ENCODE measurements at regions not wholly inside any gene's neighbourhood (a gene's known extent, or its start where the extent isn't known, plus 50 kb on each side); places are given as distances from the start of the nearest gene placed in this dataset.

DNA sequence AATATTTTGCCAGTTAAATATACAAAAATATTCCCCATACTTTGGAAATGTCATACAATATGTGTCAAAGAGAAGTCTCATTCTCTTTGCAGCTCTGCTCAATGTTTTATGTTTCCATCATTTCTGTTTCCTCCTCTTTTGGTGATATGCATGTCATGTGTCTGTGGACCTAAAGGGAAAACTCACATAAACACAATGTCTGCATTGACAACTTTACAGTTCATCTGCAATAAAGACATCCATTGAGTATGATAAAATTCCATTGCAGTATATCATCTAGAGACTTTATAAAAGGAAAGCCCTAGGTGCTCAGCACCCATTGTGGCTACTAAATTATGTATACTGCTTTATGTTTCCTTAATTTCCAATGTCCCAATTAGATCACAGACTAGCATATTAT, 461.3 kb upstream of the FAT3 start:
- no peaks in the 10 kb centered on the region for H3K27me3 ChIP-seq (replicated peaks in 2 of 5; ENCODE audit: control insufficient read depth in 4 of 5, insufficient read depth in 5 of 5, low read length in 4 of 5)
- H3K27ac ChIP-seq (ENCODE audit: insufficient read depth in 1 of 2, low read depth in 1 of 2, low read length in 2 of 2, poor library complexity in 1 of 2, severe bottlenecking in 2 of 2) = no peak overlapping the region
- H3K9me3 ChIP-seq (ENCODE audit: control extremely low read depth in 1 of 5, control insufficient read depth in 4 of 5, insufficient read depth in 2 of 5, low read depth in 1 of 5, low read length in 4 of 5) = no peaks in the 10 kb centered on the region
- ChIA-PET CTCF (no interaction called here), POLR2A (no interaction called here)
- H3K36me3 ChIP-seq (ENCODE audit: control insufficient read depth in 4 of 4, insufficient read depth in 4 of 4, low read length in 3 of 4) = no peaks in the 10 kb centered on the region
- H3K4me1 ChIP-seq (ENCODE audit: control extremely low read depth in 1 of 4, control insufficient read depth in 4 of 4, insufficient read depth in 4 of 4, low read length in 3 of 4) = no peaks in the 10 kb centered on the region
- DNase-seq = no peak
- no peak overlapping the region for H3K4me3 ChIP-seq (ENCODE audit: control insufficient read depth in 1 of 7, extremely low read depth in 1 of 7, insufficient read depth in 4 of 7, low read depth in 2 of 7, low read length in 6 of 7)

DNA sequence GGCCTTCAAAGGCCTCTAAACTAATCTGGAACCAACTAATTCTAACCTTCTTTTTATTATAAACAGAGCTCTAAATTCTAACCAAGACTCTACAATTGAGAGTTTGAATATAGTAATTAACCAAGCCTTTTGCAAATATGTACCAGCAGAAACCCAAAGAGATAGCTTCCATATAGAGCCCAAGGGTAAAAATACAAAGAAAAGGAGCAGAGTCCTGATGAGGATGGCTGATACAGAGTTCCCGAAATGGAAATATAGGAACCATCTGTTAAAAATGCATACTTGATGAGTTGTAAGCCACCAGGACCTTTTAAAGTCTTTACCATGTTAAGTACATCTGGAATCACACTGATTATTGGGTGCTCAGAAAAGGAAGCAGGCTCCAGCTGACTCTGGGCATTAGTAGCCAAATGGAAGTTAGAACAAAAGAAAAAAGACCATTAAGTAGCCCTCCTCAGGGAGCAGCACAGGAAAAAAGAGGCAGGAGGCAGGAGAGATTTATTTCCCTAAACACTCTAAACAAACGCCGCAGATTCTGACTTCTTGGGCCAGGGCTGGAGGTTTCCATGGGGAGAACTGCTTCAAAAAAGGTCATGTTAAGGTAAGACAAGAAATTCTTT, 463.1 kb upstream of the FAT3 start:
- Histone ChIP-seq H3K36me3 (ENCODE audit: control insufficient read depth in 4 of 4, insufficient read depth in 4 of 4, low read length in 3 of 4) (no peaks in the 10 kb centered on the region), H3K4me3 (ENCODE audit: control insufficient read depth in 1 of 7, extremely low read depth in 1 of 7, insufficient read depth in 4 of 7, low read depth in 2 of 7, low read length in 6 of 7) (no peak overlapping the region), H3K9me3 (ENCODE audit: control extremely low read depth in 1 of 5, control insufficient read depth in 4 of 5, insufficient read depth in 2 of 5, low read depth in 1 of 5, low read length in 4 of 5) (no peaks in the 10 kb centered on the region), H3K27me3 (replicated peaks in 2 of 5; ENCODE audit: control insufficient read depth in 4 of 5, insufficient read depth in 5 of 5, low read length in 4 of 5) (no peaks in the 10 kb centered on the region), H3K4me1 (ENCODE audit: control extremely low read depth in 1 of 4, control insufficient read depth in 4 of 4, insufficient read depth in 4 of 4, low read length in 3 of 4) (no peaks in the 10 kb centered on the region), H3K27ac (ENCODE audit: insufficient read depth in 1 of 2, low read depth in 1 of 2, low read length in 2 of 2, poor library complexity in 1 of 2, severe bottlenecking in 2 of 2) (no peak overlapping the region)
- WGBS (ENCODE audit: insufficient coverage) = 67% methylated on average over 1 of the region's 3 CpGs
- no peak for DNase-seq
- POLR2A ChIA-PET = no interaction called here
- CTCF ChIA-PET = no interaction called here

DNA sequence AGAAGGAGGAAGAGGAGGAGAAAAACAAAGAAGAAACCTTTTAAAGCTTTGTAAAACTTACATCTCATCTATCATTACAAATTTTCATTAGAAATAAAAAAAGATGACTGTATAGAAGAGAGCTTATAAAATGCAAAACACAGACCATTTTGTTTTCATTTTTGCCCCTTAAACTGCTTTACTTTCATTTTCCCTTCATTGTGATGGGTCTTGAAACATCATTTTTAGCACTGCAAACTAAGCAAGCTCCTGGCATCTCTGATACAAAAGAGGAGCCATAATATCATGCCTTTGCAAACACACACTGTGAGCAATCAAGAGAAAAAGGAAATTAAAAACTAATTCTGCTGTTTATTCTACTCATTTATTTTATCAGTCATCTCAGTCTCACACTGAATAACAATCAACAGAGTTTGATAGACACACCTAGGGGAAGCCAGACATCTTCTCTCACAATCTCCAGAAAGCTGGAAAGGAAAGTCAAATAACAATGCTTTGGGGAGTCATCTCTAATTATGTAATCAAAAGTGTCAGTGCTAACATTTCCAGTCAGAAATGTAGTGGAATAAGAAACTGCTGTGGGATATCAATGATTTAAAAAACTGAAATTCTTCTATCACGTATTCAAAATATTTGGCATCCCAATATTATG, 467.7 kb upstream of the FAT3 start:
- ChIA-PET CTCF (no interaction called here), POLR2A (no interaction called here)
- Histone ChIP-seq H3K4me3 (ENCODE audit: control insufficient read depth in 1 of 7, extremely low read depth in 1 of 7, insufficient read depth in 4 of 7, low read depth in 2 of 7, low read length in 6 of 7) (no peak overlapping the region), H3K4me1 (ENCODE audit: control extremely low read depth in 1 of 4, control insufficient read depth in 4 of 4, insufficient read depth in 4 of 4, low read length in 3 of 4) (no peaks in the 10 kb centered on the region), H3K36me3 (ENCODE audit: control insufficient read depth in 4 of 4, insufficient read depth in 4 of 4, low read length in 3 of 4) (no peaks in the 10 kb centered on the region), H3K27ac (ENCODE audit: insufficient read depth in 1 of 2, low read depth in 1 of 2, low read length in 2 of 2, poor library complexity in 1 of 2, severe bottlenecking in 2 of 2) (no peak overlapping the region), H3K9me3 (ENCODE audit: control extremely low read depth in 1 of 5, control insufficient read depth in 4 of 5, insufficient read depth in 2 of 5, low read depth in 1 of 5, low read length in 4 of 5) (no peaks in the 10 kb centered on the region), H3K27me3 (replicated peaks in 2 of 5; ENCODE audit: control insufficient read depth in 4 of 5, insufficient read depth in 5 of 5, low read length in 4 of 5) (no peaks in the 10 kb centered on the region)
- no peak for DNase-seq
- no CpG with 5 or more reads among the region's 1 CpG for WGBS (ENCODE audit: insufficient coverage)

DNA sequence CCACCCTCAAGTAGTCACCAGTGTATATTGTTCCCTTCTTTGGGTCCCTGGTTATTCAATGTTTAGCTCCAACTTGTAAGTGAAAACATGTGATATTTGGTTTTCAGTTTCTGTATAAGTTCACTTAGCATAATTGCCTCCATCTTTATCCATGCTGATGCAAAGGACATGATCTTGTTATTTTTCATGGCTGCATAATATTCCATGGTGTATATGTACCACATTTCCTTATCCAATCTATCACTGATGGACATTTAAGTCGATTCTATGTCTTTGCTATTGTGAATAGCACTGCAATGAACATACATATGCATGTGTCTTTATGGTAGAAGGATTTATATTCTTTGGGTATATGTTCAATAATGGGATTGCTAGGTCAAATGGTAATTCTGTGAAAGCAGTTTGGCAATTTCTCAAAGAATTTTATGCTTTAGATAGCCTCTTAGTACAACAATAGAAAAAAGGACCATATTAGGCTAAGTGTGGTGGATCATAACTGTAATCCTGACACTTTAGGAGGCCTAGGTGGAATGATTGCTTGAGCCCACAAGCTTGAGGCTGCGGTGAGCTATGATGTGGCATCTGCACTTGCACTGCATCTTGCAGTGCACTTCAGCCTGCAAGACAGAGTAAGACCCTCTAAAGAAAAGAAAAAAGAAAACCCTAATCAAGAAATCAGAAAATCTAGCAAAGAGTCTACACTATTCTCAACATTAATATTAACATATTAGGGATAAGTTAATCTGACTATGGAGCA, 468.5 kb upstream of the FAT3 start:
- ChIA-PET CTCF (no interaction called here), POLR2A (no interaction called here)
- H3K4me3 ChIP-seq (ENCODE audit: control insufficient read depth in 1 of 7, extremely low read depth in 1 of 7, insufficient read depth in 4 of 7, low read depth in 2 of 7, low read length in 6 of 7) = no peak overlapping the region
- no peaks in the 10 kb centered on the region for H3K9me3 ChIP-seq (ENCODE audit: control extremely low read depth in 1 of 5, control insufficient read depth in 4 of 5, insufficient read depth in 2 of 5, low read depth in 1 of 5, low read length in 4 of 5)
- no peaks in the 10 kb centered on the region for H3K27me3 ChIP-seq (replicated peaks in 2 of 5; ENCODE audit: control insufficient read depth in 4 of 5, insufficient read depth in 5 of 5, low read length in 4 of 5)
- no CpG with 5 or more reads among the region's 2 CpGs for WGBS (ENCODE audit: insufficient coverage)
- no peak overlapping the region for H3K27ac ChIP-seq (ENCODE audit: insufficient read depth in 1 of 2, low read depth in 1 of 2, low read length in 2 of 2, poor library complexity in 1 of 2, severe bottlenecking in 2 of 2)
- H3K4me1 ChIP-seq (ENCODE audit: control extremely low read depth in 1 of 4, control insufficient read depth in 4 of 4, insufficient read depth in 4 of 4, low read length in 3 of 4) = no peaks in the 10 kb centered on the region
- no peak for DNase-seq
- no peaks in the 10 kb centered on the region for H3K36me3 ChIP-seq (ENCODE audit: control insufficient read depth in 4 of 4, insufficient read depth in 4 of 4, low read length in 3 of 4)

DNA sequence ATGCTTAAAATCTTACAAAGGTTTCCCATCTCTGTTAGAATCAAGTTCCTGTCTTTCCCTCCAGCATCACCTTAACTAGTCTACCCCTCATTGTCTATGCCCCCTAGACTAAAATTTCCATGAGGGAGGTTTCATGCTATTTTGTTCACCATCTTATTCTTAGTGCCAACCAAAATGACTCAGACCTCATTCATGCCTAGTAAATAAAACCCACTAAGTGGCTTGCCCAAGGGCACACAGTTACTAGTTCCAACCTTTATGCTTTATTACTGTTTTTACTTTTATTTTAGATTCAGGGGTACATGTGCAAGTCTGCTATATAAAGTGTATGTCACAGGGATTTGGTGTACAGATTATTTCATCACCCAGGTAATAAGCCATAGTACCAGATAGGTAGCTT, 469.1 kb upstream of the FAT3 start:
- ChIA-PET CTCF (no interaction called here), POLR2A (no interaction called here)
- no peaks in the 10 kb centered on the region for H3K9me3 ChIP-seq (ENCODE audit: control extremely low read depth in 1 of 5, control insufficient read depth in 4 of 5, insufficient read depth in 2 of 5, low read depth in 1 of 5, low read length in 4 of 5)
- H3K27ac ChIP-seq (ENCODE audit: insufficient read depth in 1 of 2, low read depth in 1 of 2, low read length in 2 of 2, poor library complexity in 1 of 2, severe bottlenecking in 2 of 2) = no peak overlapping the region
- H3K36me3 ChIP-seq (ENCODE audit: control insufficient read depth in 4 of 4, insufficient read depth in 4 of 4, low read length in 3 of 4) = no peaks in the 10 kb centered on the region
- no peaks in the 10 kb centered on the region for H3K4me1 ChIP-seq (ENCODE audit: control extremely low read depth in 1 of 4, control insufficient read depth in 4 of 4, insufficient read depth in 4 of 4, low read length in 3 of 4)
- H3K4me3 ChIP-seq (ENCODE audit: control insufficient read depth in 1 of 7, extremely low read depth in 1 of 7, insufficient read depth in 4 of 7, low read depth in 2 of 7, low read length in 6 of 7) = no peak overlapping the region
- H3K27me3 ChIP-seq (replicated peaks in 2 of 5; ENCODE audit: control insufficient read depth in 4 of 5, insufficient read depth in 5 of 5, low read length in 4 of 5) = no peaks in the 10 kb centered on the region
- no peak for DNase-seq

DNA sequence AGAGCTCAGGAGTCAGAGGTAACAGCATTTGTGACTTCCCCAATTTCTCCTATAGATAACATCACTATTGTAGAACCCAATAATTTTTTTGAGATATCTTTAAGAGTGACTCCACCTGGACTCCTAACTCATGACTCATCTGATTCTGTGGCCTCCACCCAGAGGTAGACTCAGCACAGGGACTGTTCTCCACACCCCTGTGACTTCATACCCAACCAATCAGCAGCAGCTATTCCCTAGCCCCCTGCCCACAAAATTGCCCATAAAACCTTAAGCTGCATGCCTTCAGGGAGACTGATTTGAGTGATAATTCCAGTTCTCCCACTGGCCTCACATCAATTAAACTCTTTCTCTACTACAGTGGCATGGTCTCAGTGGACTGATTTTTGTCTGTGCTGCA, 475.4 kb upstream of the FAT3 start:
- Histone ChIP-seq H3K4me3 (ENCODE audit: control insufficient read depth in 1 of 7, extremely low read depth in 1 of 7, insufficient read depth in 4 of 7, low read depth in 2 of 7, low read length in 6 of 7) (no peak overlapping the region), H3K4me1 (ENCODE audit: control extremely low read depth in 1 of 4, control insufficient read depth in 4 of 4, insufficient read depth in 4 of 4, low read length in 3 of 4) (no peaks in the 10 kb centered on the region), H3K27ac (ENCODE audit: insufficient read depth in 1 of 2, low read depth in 1 of 2, low read length in 2 of 2, poor library complexity in 1 of 2, severe bottlenecking in 2 of 2) (no peak overlapping the region), H3K9me3 (ENCODE audit: control extremely low read depth in 1 of 5, control insufficient read depth in 4 of 5, insufficient read depth in 2 of 5, low read depth in 1 of 5, low read length in 4 of 5) (no peaks in the 10 kb centered on the region), H3K27me3 (replicated peaks in 2 of 5; ENCODE audit: control insufficient read depth in 4 of 5, insufficient read depth in 5 of 5, low read length in 4 of 5) (no peaks in the 10 kb centered on the region), H3K36me3 (ENCODE audit: control insufficient read depth in 4 of 4, insufficient read depth in 4 of 4, low read length in 3 of 4) (no peaks in the 10 kb centered on the region)
- ChIA-PET POLR2A (no interaction called here), CTCF (no interaction called here)
- DNase-seq = no peak

DNA sequence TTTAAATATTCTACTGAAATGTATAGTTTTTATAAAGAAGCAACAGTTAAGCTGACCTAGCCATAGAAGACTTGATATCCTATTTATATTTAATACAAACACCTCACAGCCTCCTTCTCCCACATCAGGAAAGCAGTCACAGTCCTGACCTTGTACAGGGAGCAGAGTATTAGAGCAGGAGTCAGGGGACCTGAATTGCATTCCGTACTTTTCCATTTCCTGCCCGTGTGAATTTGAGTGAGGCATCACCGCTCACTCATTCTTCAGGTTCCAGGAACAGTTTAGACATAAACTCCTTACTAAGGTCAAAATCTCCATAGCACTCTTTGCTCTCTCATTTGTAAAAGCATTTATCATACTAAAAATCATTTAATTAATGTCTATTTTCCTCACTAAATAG, 482.5 kb upstream of the FAT3 start:
- no peaks in the 10 kb centered on the region for H3K36me3 ChIP-seq (ENCODE audit: control insufficient read depth in 4 of 4, insufficient read depth in 4 of 4, low read length in 3 of 4)
- H3K4me1 ChIP-seq (ENCODE audit: control extremely low read depth in 1 of 4, control insufficient read depth in 4 of 4, insufficient read depth in 4 of 4, low read length in 3 of 4) = no peaks in the 10 kb centered on the region
- H3K4me3 ChIP-seq (ENCODE audit: control insufficient read depth in 1 of 7, extremely low read depth in 1 of 7, insufficient read depth in 4 of 7, low read depth in 2 of 7, low read length in 6 of 7) = no peak overlapping the region
- POLR2A ChIA-PET = no interaction called here
- no peaks in the 10 kb centered on the region for H3K27me3 ChIP-seq (replicated peaks in 2 of 5; ENCODE audit: control insufficient read depth in 4 of 5, insufficient read depth in 5 of 5, low read length in 4 of 5)
- CTCF ChIA-PET = no interaction called here
- 89% methylated on average over 3 of the region's 3 CpGs for WGBS (ENCODE audit: insufficient coverage)
- no peak for DNase-seq
- H3K9me3 ChIP-seq (ENCODE audit: control extremely low read depth in 1 of 5, control insufficient read depth in 4 of 5, insufficient read depth in 2 of 5, low read depth in 1 of 5, low read length in 4 of 5) = no peaks in the 10 kb centered on the region
- no peak overlapping the region for H3K27ac ChIP-seq (ENCODE audit: insufficient read depth in 1 of 2, low read depth in 1 of 2, low read length in 2 of 2, poor library complexity in 1 of 2, severe bottlenecking in 2 of 2)
